ENCODE measurements at regions not wholly inside any gene's neighbourhood (a gene's known extent, or its start where the extent isn't known, plus 50 kb on each side); places are given as distances from the start of the nearest gene placed in this dataset.

DNA sequence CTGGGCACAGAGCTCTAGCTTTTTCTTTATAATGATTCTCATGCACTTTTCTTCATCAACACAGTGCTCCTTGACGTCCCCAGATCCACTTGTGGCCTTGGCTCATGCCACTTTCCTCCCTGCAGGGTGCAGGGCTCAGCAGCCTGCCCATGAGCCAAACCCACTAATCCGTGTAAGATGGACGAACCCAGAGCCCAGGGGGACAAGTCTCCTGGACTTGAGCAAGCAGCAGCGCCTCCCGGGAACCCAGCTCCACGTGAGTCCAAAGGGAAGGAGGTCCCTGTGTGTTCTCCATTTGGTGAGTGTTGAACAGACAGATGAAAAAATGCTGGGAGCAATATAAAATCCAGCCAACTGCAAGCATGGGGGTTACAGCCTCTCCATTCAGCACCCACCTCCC, 470.6 kb upstream of the HS6ST1 start (continued):
- TF ChIP-seq, protein P1, sequence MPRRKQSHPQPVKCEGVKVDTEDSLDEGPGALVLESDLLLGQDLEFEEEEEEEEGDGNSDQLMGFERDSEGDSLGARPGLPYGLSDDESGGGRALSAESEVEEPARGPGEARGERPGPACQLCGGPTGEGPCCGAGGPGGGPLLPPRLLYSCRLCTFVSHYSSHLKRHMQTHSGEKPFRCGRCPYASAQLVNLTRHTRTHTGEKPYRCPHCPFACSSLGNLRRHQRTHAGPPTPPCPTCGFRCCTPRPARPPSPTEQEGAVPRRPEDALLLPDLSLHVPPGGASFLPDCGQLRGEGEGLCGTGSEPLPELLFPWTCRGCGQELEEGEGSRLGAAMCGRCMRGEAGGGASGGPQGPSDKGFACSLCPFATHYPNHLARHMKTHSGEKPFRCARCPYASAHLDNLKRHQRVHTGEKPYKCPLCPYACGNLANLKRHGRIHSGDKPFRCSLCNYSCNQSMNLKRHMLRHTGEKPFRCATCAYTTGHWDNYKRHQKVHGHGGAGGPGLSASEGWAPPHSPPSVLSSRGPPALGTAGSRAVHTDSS (CRISPR knock-in tag; conservative IDR thresholded peaks at IDR 0.05) = no peak
- TF ChIP-seq NFE2L2 (IDR thresholded peaks at IDR 0.05; ENCODE audit: low read length) (no peak), HDAC1 (CRISPR knock-in tag; IDR thresholded peaks at IDR 0.05) (no peak), SRF (IDR thresholded peaks at IDR 0.05; ENCODE audit: low read depth, low read length) (no peak), KDM3A (CRISPR knock-in tag; IDR thresholded peaks at IDR 0.05; ENCODE audit: low read depth) (no peak), FLYWCH1 (CRISPR knock-in tag; IDR thresholded peaks at IDR 0.05) (no peak), ATRX (CRISPR knock-in tag; IDR thresholded peaks at IDR 0.05; ENCODE audit: borderline replicate concordance) (no peak), ETV5 (CRISPR knock-in tag; IDR thresholded peaks at IDR 0.05; ENCODE audit: borderline replicate concordance) (no peak), ELF1 (CRISPR knock-in tag; IDR thresholded peaks at IDR 0.05) (no peak), SMAD9 (CRISPR knock-in tag; IDR thresholded peaks at IDR 0.05) (no peak), ZNF564 (CRISPR knock-in tag; IDR thresholded peaks at IDR 0.05) (no peak), CREB1 (IDR thresholded peaks at IDR 0.05) (no peak), CREB1 (CRISPR knock-in tag; IDR thresholded peaks at IDR 0.05) (no peak)
- TF ChIP-seq, protein P2, sequence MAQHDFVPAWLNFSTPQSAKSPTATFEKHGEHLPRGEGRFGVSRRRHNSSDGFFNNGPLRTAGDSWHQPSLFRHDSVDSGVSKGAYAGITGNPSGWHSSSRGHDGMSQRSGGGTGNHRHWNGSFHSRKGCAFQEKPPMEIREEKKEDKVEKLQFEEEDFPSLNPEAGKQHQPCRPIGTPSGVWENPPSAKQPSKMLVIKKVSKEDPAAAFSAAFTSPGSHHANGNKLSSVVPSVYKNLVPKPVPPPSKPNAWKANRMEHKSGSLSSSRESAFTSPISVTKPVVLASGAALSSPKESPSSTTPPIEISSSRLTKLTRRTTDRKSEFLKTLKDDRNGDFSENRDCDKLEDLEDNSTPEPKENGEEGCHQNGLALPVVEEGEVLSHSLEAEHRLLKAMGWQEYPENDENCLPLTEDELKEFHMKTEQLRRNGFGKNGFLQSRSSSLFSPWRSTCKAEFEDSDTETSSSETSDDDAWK (CRISPR knock-in tag; IDR thresholded peaks at IDR 0.05) = no peak
- TF ChIP-seq, protein P3, sequence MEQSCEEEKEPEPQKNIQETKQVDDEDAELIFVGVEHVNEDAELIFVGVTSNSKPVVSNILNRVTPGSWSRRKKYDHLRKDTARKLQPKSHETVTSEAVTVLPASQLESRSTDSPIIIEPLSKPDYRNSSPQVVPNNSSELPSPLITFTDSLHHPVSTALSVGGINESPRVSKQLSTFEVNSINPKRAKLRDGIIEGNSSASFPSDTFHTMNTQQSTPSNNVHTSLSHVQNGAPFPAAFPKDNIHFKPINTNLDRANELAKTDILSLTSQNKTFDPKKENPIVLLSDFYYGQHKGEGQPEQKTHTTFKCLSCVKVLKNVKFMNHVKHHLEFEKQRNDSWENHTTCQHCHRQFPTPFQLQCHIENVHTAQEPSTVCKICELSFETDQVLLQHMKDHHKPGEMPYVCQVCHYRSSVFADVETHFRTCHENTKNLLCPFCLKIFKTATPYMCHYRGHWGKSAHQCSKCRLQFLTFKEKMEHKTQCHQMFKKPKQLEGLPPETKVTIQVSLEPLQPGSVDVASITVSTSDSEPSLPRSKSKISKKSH (CRISPR knock-in tag; IDR thresholded peaks at IDR 0.05; ENCODE audit: borderline replicate concordance) = no peak
